ENCODE measurements at regions not wholly inside any gene's neighbourhood (a gene's known extent, or its start where the extent isn't known, plus 50 kb on each side); places are given as distances from the start of the nearest gene placed in this dataset.

- Histone ChIP-seq H2AFZ (no peak overlapping the region), H3K27ac (no peak overlapping the region), H3K79me2 (ENCODE audit: insufficient read depth) (no peaks in the 10 kb centered on the region), H3K9ac (no peak overlapping the region), H3F3A (ENCODE audit: insufficient read depth) (no peaks in the 10 kb centered on the region), H3K4me1 (ENCODE audit: insufficient read depth) (no peaks in the 10 kb centered on the region), H3K4me2 (ENCODE audit: unreplicated experiment) (no peak overlapping the region), H4K20me1 (ENCODE audit: insufficient read depth) (no peaks in the 10 kb centered on the region), H3K36me3 (ENCODE audit: low read depth) (no peaks in the 10 kb centered on the region), H3K4me3 (no peak overlapping the region), H3K9me3 (ENCODE audit: low read depth) (no peaks in the 10 kb centered on the region), H3K9me2 (ENCODE audit: insufficient read depth) (no peaks in the 10 kb centered on the region), H3K27me3 (replicated peaks; ENCODE audit: insufficient read depth) (no peaks in the 10 kb centered on the region)
- TF ChIP-seq EZH2phosphoT487 (IDR thresholded peaks at IDR 0.05; ENCODE audit: insufficient read depth, low read depth): no peak
- no peak for TF ChIP-seq EZH2 (IDR thresholded peaks at IDR 0.05; ENCODE audit: insufficient read depth, poor library complexity, severe bottlenecking)
- DNase-seq: no peak
- in situ Hi-C loops (cut with MboI): no loop called here
- WGBS, 2 experiments (ENCODE audit: low coverage in 1 of 2, low lambda C conversion rate in 2 of 2, missing lambda C conversion rate in 2 of 2): 54% methylated on average over 7 of the region's 7 CpGs
These were observed 138.7 kb downstream of the YTHDC2 start for GRCh38 chr5:113652161-113652560.

- H3K27me3 ChIP-seq (replicated peaks; ENCODE audit: insufficient read depth): no peaks in the 10 kb centered on the region
- no peak overlapping the region for H3K4me3 ChIP-seq
- H3K9ac ChIP-seq: no peak overlapping the region
- in situ Hi-C loops (cut with MboI): no loop called here
- H3K4me1 ChIP-seq (ENCODE audit: insufficient read depth): no peaks in the 10 kb centered on the region
- TF ChIP-seq EZH2 (IDR thresholded peaks at IDR 0.05; ENCODE audit: insufficient read depth, poor library complexity, severe bottlenecking) (no peak), EZH2phosphoT487 (IDR thresholded peaks at IDR 0.05; ENCODE audit: insufficient read depth, low read depth) (no peak)
- WGBS, 2 experiments (ENCODE audit: low coverage in 1 of 2, low lambda C conversion rate in 2 of 2, missing lambda C conversion rate in 2 of 2): 34 to 48% methylated on average over 3 of the region's 3 CpGs
- H3F3A ChIP-seq (ENCODE audit: insufficient read depth): no peaks in the 10 kb centered on the region
- no peaks in the 10 kb centered on the region for H3K36me3 ChIP-seq (ENCODE audit: low read depth)
- H3K9me2 ChIP-seq (ENCODE audit: insufficient read depth): no peaks in the 10 kb centered on the region
- no peak overlapping the region for H3K27ac ChIP-seq
- no peak overlapping the region for H2AFZ ChIP-seq
- no peaks in the 10 kb centered on the region for H3K9me3 ChIP-seq (ENCODE audit: low read depth)
- no peaks in the 10 kb centered on the region for H4K20me1 ChIP-seq (ENCODE audit: insufficient read depth)
- no peaks in the 10 kb centered on the region for H3K79me2 ChIP-seq (ENCODE audit: insufficient read depth)
- H3K4me2 ChIP-seq (ENCODE audit: unreplicated experiment): no peak overlapping the region
- no peak for DNase-seq
These were observed 141.3 kb downstream of the YTHDC2 start for GRCh38 chr5:113654828-113655227.

- in situ Hi-C loops (cut with MboI): no loop called here
- H2AFZ ChIP-seq: no peak overlapping the region
- H3F3A ChIP-seq (ENCODE audit: insufficient read depth): no peaks in the 10 kb centered on the region
- H3K4me1 ChIP-seq (ENCODE audit: insufficient read depth): no peaks in the 10 kb centered on the region
- no peak overlapping the region for H3K27ac ChIP-seq
- no peaks in the 10 kb centered on the region for H3K36me3 ChIP-seq (ENCODE audit: low read depth)
- no peaks in the 10 kb centered on the region for H3K79me2 ChIP-seq (ENCODE audit: insufficient read depth)
- no peak overlapping the region for H3K9ac ChIP-seq
- H4K20me1 ChIP-seq (ENCODE audit: insufficient read depth): no peaks in the 10 kb centered on the region
- no peak for DNase-seq
- H3K9me3 ChIP-seq (ENCODE audit: low read depth): no peaks in the 10 kb centered on the region
- 33 to 44% methylated on average over 3 of the region's 3 CpGs for WGBS, 2 experiments (ENCODE audit: low coverage in 1 of 2, low lambda C conversion rate in 2 of 2, missing lambda C conversion rate in 2 of 2)
- H3K9me2 ChIP-seq (ENCODE audit: insufficient read depth): no peaks in the 10 kb centered on the region
- no peak overlapping the region for H3K4me2 ChIP-seq (ENCODE audit: unreplicated experiment)
- TF ChIP-seq EZH2phosphoT487 (IDR thresholded peaks at IDR 0.05; ENCODE audit: insufficient read depth, low read depth): no peak
- no peak for TF ChIP-seq EZH2 (IDR thresholded peaks at IDR 0.05; ENCODE audit: insufficient read depth, poor library complexity, severe bottlenecking)
- no peak overlapping the region for H3K4me3 ChIP-seq
- H3K27me3 ChIP-seq (replicated peaks; ENCODE audit: insufficient read depth): 0 out of 2 replicates have a peak, but pooled peaks cover 4% of the 10 kb centered on the region
These were observed 146.7 kb downstream of the YTHDC2 start for GRCh38 chr5:113660206-113660605.

GRCh38 chr5:113660706-113661250 lies 147.3 kb downstream of the YTHDC2 start:
- Histone ChIP-seq H3K27ac (no peak overlapping the region), H3K9me2 (ENCODE audit: insufficient read depth) (no peaks in the 10 kb centered on the region), H3F3A (ENCODE audit: insufficient read depth) (no peaks in the 10 kb centered on the region), H2AFZ (no peak overlapping the region), H3K36me3 (ENCODE audit: low read depth) (no peaks in the 10 kb centered on the region), H3K27me3 (replicated peaks; ENCODE audit: insufficient read depth) (0 out of 2 replicates have a peak, but pooled peaks cover 4% of the 10 kb centered on the region), H3K9me3 (ENCODE audit: low read depth) (no peaks in the 10 kb centered on the region), H3K4me2 (ENCODE audit: unreplicated experiment) (no peak overlapping the region), H4K20me1 (ENCODE audit: insufficient read depth) (no peaks in the 10 kb centered on the region), H3K4me3 (no peak overlapping the region), H3K9ac (no peak overlapping the region), H3K79me2 (ENCODE audit: insufficient read depth) (no peaks in the 10 kb centered on the region), H3K4me1 (ENCODE audit: insufficient read depth) (no peaks in the 10 kb centered on the region)
- in situ Hi-C loops (cut with MboI): no loop called here
- no peak for DNase-seq
- TF ChIP-seq EZH2 (IDR thresholded peaks at IDR 0.05; ENCODE audit: insufficient read depth, poor library complexity, severe bottlenecking): no peak
- no peak for TF ChIP-seq EZH2phosphoT487 (IDR thresholded peaks at IDR 0.05; ENCODE audit: insufficient read depth, low read depth)
- 0 to 8% methylated on average over 1 of the region's 1 CpG for WGBS, 2 experiments (ENCODE audit: low coverage in 1 of 2, low lambda C conversion rate in 2 of 2, missing lambda C conversion rate in 2 of 2)
